K562 (cell line): ENCODE measurements at regions not wholly inside any gene's neighbourhood (a gene's known extent, or its start where the extent isn't known, plus 50 kb on each side); places are given as distances from the start of the nearest gene placed in this dataset.

Source experiments
- CBX3 ChIP-seq, 2 experiments: IDR thresholded peaks; 1 replicate in 1 of 2; 2 replicates in 1 of 2; pipeline ENCODE4 v1.6.1; 2012; ENCODE audit warnings: inconsistent platforms in 2 of 2, low read length in 2 of 2, borderline replicate concordance in 1 of 2, control low read depth in 1 of 2
- FOXP1 ChIP-seq: sonication (generic); formaldehyde crosslinking; IDR thresholded peaks from 2 replicates; pipeline ENCODE4 v1.8.0; 2022; ENCODE audit warnings: mild to moderate bottlenecking, missing genetic modification reagents
- KLF6 ChIP-seq: fragments of 250-450 bp; sonication (Bioruptor Pico); IDR thresholded peaks from 2 replicates; pipeline ENCODE4 v1.4.0; 2020; ENCODE audit warnings: mild to moderate bottlenecking, moderate library complexity, borderline replicate concordance
- MYBL2 ChIP-seq, 2 experiments: fragments of 450-650 bp in 1 of 2; sonication (generic) in 1 of 2; formaldehyde crosslinking in 1 of 2; IDR thresholded peaks; 2 replicates each; pipeline versions ENCODE4 v1.6.1 to v1.8.1; 2017 to 2022; ENCODE audit warnings: borderline replicate concordance in 1 of 2, inconsistent platforms in 1 of 2, low read depth in 1 of 2, mild to moderate bottlenecking in 1 of 2, missing genetic modification reagents in 1 of 2, moderate library complexity in 1 of 2
- NR3C1 ChIP-seq: sonication (generic); formaldehyde crosslinking; IDR thresholded peaks from 2 replicates; pipeline ENCODE4 v1.8.1; 2022; ENCODE audit warnings: missing genetic modification reagents
- RAD21 ChIP-seq, 2 experiments: fragments of 250-450 bp in 1 of 2; fragments of 450-650 bp in 1 of 2; sonication (Bioruptor Pico) in 1 of 2; formaldehyde crosslinking in 1 of 2; IDR thresholded peaks in 1 of 2; conservative IDR thresholded peaks in 1 of 2; 2 replicates each; pipeline versions ENCODE4 v1.4.0 to v1.8.0; 2020 to 2022; ENCODE audit warnings: mild to moderate bottlenecking in 2 of 2, moderate library complexity in 1 of 2
- RFX5 ChIP-seq: IDR thresholded peaks from 2 replicates; pipeline ENCODE4 v1.6.1; 2011; ENCODE audit warnings: low read depth, mild to moderate bottlenecking, improper control_type of control experiment, low read length
- TCF7L2 ChIP-seq: fragments of 150-350 bp; IDR thresholded peaks from 2 replicates; pipeline ENCODE4 v1.6.1; 2016; ENCODE audit warnings: low read depth, mild to moderate bottlenecking, low read length, moderate library complexity
- TF ChIP-seq, protein P1 (sequence below), 2 experiments: fragments of 450-650 bp; formaldehyde crosslinking in 1 of 2; IDR thresholded peaks; 2 replicates each; pipeline versions ENCODE4 v1.4.0 to v1.6.1; 2014 to 2020; ENCODE audit warnings: mild to moderate bottlenecking in 2 of 2, borderline replicate concordance in 1 of 2, low read depth in 1 of 2
- TF ChIP-seq, protein P2 (sequence below), 3 experiments: IDR thresholded peaks in 2 of 3; conservative IDR thresholded peaks in 1 of 3; 2 replicates each; pipeline ENCODE4 v1.5.1; 2011 to 2012; ENCODE audit warnings: low read length in 3 of 3, mild to moderate bottlenecking in 3 of 3, control low read depth in 2 of 3, improper control_type of control experiment in 1 of 3, inconsistent platforms in 1 of 3, low read depth in 1 of 3, mixed read lengths in 1 of 3, moderate library complexity in 1 of 3; ENCODE audit not compliant: insufficient read depth in 2 of 3

DNA sequence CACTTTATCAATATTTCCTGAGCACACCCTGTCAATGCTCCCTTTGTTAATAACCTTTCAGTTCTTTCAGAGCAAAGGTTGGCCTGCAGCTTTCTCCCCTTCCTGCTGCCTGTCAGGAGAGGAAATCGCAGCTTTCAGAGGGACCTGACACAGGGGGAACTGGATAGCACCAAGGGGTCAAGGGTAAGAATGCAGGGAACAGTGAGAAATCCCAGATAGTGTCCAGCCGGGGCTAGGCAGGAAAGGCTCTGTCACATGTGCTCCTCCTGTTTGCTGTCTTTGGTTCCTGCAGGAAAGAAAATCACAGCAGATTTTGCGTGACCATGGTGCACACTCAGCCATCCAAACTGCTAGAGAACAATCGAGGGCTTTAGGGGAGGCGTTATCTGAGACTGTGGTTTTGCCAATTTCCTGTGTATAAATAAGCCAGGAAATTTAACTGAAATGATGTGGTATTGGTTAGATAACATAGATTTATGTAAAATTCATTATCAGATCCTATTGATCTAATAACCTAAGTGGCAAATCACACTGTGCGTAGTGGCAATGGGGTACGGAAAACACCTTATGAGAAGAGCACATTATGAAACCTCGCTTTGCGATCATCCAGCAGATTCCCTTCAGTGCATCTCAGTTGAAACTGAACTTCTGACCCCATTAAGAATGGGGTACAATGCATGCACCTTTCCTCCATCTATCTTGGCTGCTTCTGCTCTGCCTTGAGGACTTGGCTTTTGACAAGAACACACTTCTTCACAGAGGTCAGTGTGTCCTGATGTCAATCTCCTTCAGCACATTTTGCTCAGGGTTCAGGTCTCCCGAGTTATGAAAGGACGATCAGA, 178.0 kb downstream of the ICOS start:
- TF ChIP-seq KLF6, result no peak
- no peak for TF ChIP-seq NR3C1 (CRISPR knock-in tag)
- TF ChIP-seq FOXP1 (CRISPR knock-in tag), result no peak
- no peak for TF ChIP-seq TCF7L2
- no peak for TF ChIP-seq MYBL2 (IDR thresholded peaks at IDR 0.05; ENCODE audit: low read depth)
- TF ChIP-seq MYBL2 (CRISPR knock-in tag; IDR thresholded peaks at IDR 0.05; ENCODE audit: borderline replicate concordance), result no peak
- TF ChIP-seq CBX3 (IDR thresholded peaks at IDR 0.05; ENCODE audit: borderline replicate concordance in 1 of 2, low read length in 2 of 2), result no peak
- TF ChIP-seq, protein P1, sequence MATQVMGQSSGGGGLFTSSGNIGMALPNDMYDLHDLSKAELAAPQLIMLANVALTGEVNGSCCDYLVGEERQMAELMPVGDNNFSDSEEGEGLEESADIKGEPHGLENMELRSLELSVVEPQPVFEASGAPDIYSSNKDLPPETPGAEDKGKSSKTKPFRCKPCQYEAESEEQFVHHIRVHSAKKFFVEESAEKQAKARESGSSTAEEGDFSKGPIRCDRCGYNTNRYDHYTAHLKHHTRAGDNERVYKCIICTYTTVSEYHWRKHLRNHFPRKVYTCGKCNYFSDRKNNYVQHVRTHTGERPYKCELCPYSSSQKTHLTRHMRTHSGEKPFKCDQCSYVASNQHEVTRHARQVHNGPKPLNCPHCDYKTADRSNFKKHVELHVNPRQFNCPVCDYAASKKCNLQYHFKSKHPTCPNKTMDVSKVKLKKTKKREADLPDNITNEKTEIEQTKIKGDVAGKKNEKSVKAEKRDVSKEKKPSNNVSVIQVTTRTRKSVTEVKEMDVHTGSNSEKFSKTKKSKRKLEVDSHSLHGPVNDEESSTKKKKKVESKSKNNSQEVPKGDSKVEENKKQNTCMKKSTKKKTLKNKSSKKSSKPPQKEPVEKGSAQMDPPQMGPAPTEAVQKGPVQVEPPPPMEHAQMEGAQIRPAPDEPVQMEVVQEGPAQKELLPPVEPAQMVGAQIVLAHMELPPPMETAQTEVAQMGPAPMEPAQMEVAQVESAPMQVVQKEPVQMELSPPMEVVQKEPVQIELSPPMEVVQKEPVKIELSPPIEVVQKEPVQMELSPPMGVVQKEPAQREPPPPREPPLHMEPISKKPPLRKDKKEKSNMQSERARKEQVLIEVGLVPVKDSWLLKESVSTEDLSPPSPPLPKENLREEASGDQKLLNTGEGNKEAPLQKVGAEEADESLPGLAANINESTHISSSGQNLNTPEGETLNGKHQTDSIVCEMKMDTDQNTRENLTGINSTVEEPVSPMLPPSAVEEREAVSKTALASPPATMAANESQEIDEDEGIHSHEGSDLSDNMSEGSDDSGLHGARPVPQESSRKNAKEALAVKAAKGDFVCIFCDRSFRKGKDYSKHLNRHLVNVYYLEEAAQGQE (IDR thresholded peaks at IDR 0.05; ENCODE audit: borderline replicate concordance), result no peak
- TF ChIP-seq, protein P1 (CRISPR knock-in tag; IDR thresholded peaks at IDR 0.05; ENCODE audit: low read depth), result no peak
- TF ChIP-seq, protein P2, sequence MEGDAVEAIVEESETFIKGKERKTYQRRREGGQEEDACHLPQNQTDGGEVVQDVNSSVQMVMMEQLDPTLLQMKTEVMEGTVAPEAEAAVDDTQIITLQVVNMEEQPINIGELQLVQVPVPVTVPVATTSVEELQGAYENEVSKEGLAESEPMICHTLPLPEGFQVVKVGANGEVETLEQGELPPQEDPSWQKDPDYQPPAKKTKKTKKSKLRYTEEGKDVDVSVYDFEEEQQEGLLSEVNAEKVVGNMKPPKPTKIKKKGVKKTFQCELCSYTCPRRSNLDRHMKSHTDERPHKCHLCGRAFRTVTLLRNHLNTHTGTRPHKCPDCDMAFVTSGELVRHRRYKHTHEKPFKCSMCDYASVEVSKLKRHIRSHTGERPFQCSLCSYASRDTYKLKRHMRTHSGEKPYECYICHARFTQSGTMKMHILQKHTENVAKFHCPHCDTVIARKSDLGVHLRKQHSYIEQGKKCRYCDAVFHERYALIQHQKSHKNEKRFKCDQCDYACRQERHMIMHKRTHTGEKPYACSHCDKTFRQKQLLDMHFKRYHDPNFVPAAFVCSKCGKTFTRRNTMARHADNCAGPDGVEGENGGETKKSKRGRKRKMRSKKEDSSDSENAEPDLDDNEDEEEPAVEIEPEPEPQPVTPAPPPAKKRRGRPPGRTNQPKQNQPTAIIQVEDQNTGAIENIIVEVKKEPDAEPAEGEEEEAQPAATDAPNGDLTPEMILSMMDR (IDR thresholded peaks at IDR 0.05 in 2 of 3, conservative IDR thresholded peaks at IDR 0.05 in 1 of 3; ENCODE audit: insufficient read depth in 2 of 3, low read depth in 1 of 3, low read length in 3 of 3), result no peak
- TF ChIP-seq RAD21 (CRISPR knock-in tag; conservative IDR thresholded peaks at IDR 0.05 in 1 of 2, IDR thresholded peaks at IDR 0.05 in 1 of 2), result no peak
- no peak for TF ChIP-seq RFX5
